ENCODE measurements at regions not wholly inside any gene's neighbourhood (a gene's known extent, or its start where the extent isn't known, plus 50 kb on each side); places are given as distances from the start of the nearest gene placed in this dataset.
"Not testable (repeated sequence)": the region's sequence is repeated elsewhere in the genome, so short reads cannot be mapped to it uniquely, and the experiment has no call there.

- Histone ChIP-seq H3K4me3 (no peak overlapping the region), H3K4me1 (peaks cover 0 to 4% of the 10 kb centered on the region in 2 donors), H3K27ac (no peak overlapping the region), H3K9me3 (no peaks in the 10 kb centered on the region), H3K27me3 (no peaks in the 10 kb centered on the region), H3K36me3 (no peaks in the 10 kb centered on the region)
- intact Hi-C loops (cut with DNase I; ENCODE audit: low total_unique reads): loop anchor here (10.0 kb wide), 1 partner anchor 576 kb away; no protein-coding TSS in a partner anchor
- no peak for DNase-seq (ENCODE audit: low spot score in 2 of 2)
- TF ChIP-seq POLR2AphosphoS5 (IDR thresholded peaks at IDR 0.05) (no peak), POLR2A (IDR thresholded peaks at IDR 0.05) (no peak), CTCF (IDR thresholded peaks at IDR 0.05) (no peak)
Observed at GRCh38 chr1:80531182-80531581, 1269.6 kb upstream of the ADGRL2 start.

- no peaks in the 10 kb centered on the region for H3K36me3 ChIP-seq
- no peak overlapping the region for H3K27ac ChIP-seq
- intact Hi-C loops (cut with DNase I; ENCODE audit: low total_unique reads): loop anchor here (2.0 kb wide), 1 partner anchor 37 kb away; no protein-coding TSS in a partner anchor
- H3K9me3 ChIP-seq: no peaks in the 10 kb centered on the region
- TF ChIP-seq POLR2A (IDR thresholded peaks at IDR 0.05) (no peak), POLR2AphosphoS5 (IDR thresholded peaks at IDR 0.05) (no peak), CTCF (IDR thresholded peaks at IDR 0.05) (no peak)
- H3K4me3 ChIP-seq: no peak overlapping the region
- H3K4me1 ChIP-seq: peaks cover 0 to 4% of the 10 kb centered on the region in 2 donors
- DNase-seq (ENCODE audit: low spot score in 2 of 2): no peak
- H3K27me3 ChIP-seq: no peaks in the 10 kb centered on the region
Observed at GRCh38 chr1:80529546-80529945, 1271.2 kb upstream of the ADGRL2 start.

- Histone ChIP-seq H3K4me3 (no peak overlapping the region), H3K27ac (no peak overlapping the region), H3K4me1 (no peaks in the 10 kb centered on the region), H3K36me3 (no peaks in the 10 kb centered on the region), H3K9me3 (no peaks in the 10 kb centered on the region), H3K27me3 (no peaks in the 10 kb centered on the region)
- TF ChIP-seq POLR2AphosphoS5 (IDR thresholded peaks at IDR 0.05): no peak
- no peak for TF ChIP-seq CTCF (IDR thresholded peaks at IDR 0.05)
- TF ChIP-seq POLR2A (IDR thresholded peaks at IDR 0.05): no peak
- no peak for DNase-seq (ENCODE audit: low spot score in 2 of 2)
- intact Hi-C loops (cut with DNase I; ENCODE audit: low total_unique reads): no loop called here
Observed at GRCh38 chr1:80523861-80524260, 1276.9 kb upstream of the ADGRL2 start.

- H3K36me3 ChIP-seq; H3K27ac ChIP-seq; H3K4me3 ChIP-seq; H3K4me1 ChIP-seq; DNase-seq (ENCODE audit: low spot score in 2 of 2); H3K27me3 ChIP-seq; intact Hi-C loops (cut with DNase I; ENCODE audit: low total_unique reads); H3K9me3 ChIP-seq: not testable (repeated sequence)
Observed at GRCh38 chr1:80523071-80523470, 1277.7 kb upstream of the ADGRL2 start.

- Histone ChIP-seq H3K36me3 (no peaks in the 10 kb centered on the region), H3K4me1 (no peaks in the 10 kb centered on the region), H3K4me3 (no peak overlapping the region), H3K9me3 (no peaks in the 10 kb centered on the region), H3K27me3 (no peaks in the 10 kb centered on the region), H3K27ac (no peak overlapping the region)
- DNase-seq (ENCODE audit: low spot score in 2 of 2): no peak
- TF ChIP-seq POLR2A (IDR thresholded peaks at IDR 0.05): no peak
- no peak for TF ChIP-seq CTCF (IDR thresholded peaks at IDR 0.05)
- no peak for TF ChIP-seq POLR2AphosphoS5 (IDR thresholded peaks at IDR 0.05)
- intact Hi-C loops (cut with DNase I; ENCODE audit: low total_unique reads): no loop called here
Observed at GRCh38 chr1:80520949-80521348, 1279.8 kb upstream of the ADGRL2 start.

- no peaks in the 10 kb centered on the region for H3K27me3 ChIP-seq
- no peaks in the 10 kb centered on the region for H3K4me1 ChIP-seq
- no peak overlapping the region for H3K27ac ChIP-seq
- H3K9me3 ChIP-seq: no peaks in the 10 kb centered on the region
- intact Hi-C loops (cut with DNase I; ENCODE audit: low total_unique reads): no loop called here
- no peak for DNase-seq (ENCODE audit: low spot score in 2 of 2)
- no peak overlapping the region for H3K4me3 ChIP-seq
- TF ChIP-seq CTCF (IDR thresholded peaks at IDR 0.05): no peak
- no peak for TF ChIP-seq POLR2A (IDR thresholded peaks at IDR 0.05)
- no peak for TF ChIP-seq POLR2AphosphoS5 (IDR thresholded peaks at IDR 0.05)
- H3K36me3 ChIP-seq: no peaks in the 10 kb centered on the region
Observed at GRCh38 chr1:80517062-80517461, 1283.7 kb upstream of the ADGRL2 start.

Measured in breast epithelium (tissue), 4 donors.